H1 (cell line): ENCODE measurements at regions not wholly inside any gene's neighbourhood (a gene's known extent, or its start where the extent isn't known, plus 50 kb on each side); places are given as distances from the start of the nearest gene placed in this dataset.

Experiments used
- CTCF ChIA-PET: fragments of 300-600 bp; sonication (Branson Sonifier 250); formaldehyde crosslinking; loops from one replicate; lab custom pipeline; 2021; ENCODE audit not compliant: partially characterized antibody; lab: Charles Lee
- POLR2A ChIA-PET: fragments of 300-600 bp; sonication (Branson Sonifier 250); formaldehyde crosslinking; loops from one replicate; lab custom pipeline; 2021; ENCODE audit warnings: inconsistent platforms; ENCODE audit not compliant: partially characterized antibody; lab: Charles Lee
- DNase-seq, 2 experiments: peaks; one replicate each; pipeline versions ENCODE4 v3.0.0 to v3.0.0-alpha.2; 2010 to 2022; ENCODE audit warnings: low spot score in 2 of 2, low read depth in 1 of 2, mixed read lengths in 1 of 2
- FAIRE-seq: peaks from 2 replicates; lab custom pipeline; 2011; peaks lifted over from hg19 to GRCh38; lab: Jason Lieb, UNC
- H2AFZ ChIP-seq: 2 replicates; pipeline ENCODE4 v1.8.1; 2012; ENCODE audit warnings: low read length, inconsistent platforms
- H2AK5ac ChIP-seq: 2 replicates; pipeline ENCODE4 v1.6.1; 2013; ENCODE audit warnings: low read depth, low read length
- H2BK120ac ChIP-seq: replicated peaks from 2 replicates; pipeline ENCODE3; 2013; ENCODE audit warnings: low read depth, low read length, inconsistent platforms
- H2BK12ac ChIP-seq: 2 replicates; pipeline ENCODE4 v1.6.1; 2013; ENCODE audit warnings: low read depth, low read length
- H2BK15ac ChIP-seq: 2 replicates; pipeline ENCODE4 v1.6.1; 2013; ENCODE audit warnings: low read length
- H2BK20ac ChIP-seq: 2 replicates; pipeline ENCODE4 v1.6.1; 2013; ENCODE audit warnings: low read length
- H2BK5ac ChIP-seq: 2 replicates; pipeline ENCODE4 v1.6.1; 2013; ENCODE audit warnings: low read depth, low read length
- H3K14ac ChIP-seq: 2 replicates; pipeline ENCODE4 v1.6.1; 2013; ENCODE audit warnings: inconsistent platforms; ENCODE audit not compliant: insufficient read length
- H3K18ac ChIP-seq: 2 replicates; pipeline ENCODE4 v1.6.1; 2013; ENCODE audit warnings: low read length; ENCODE audit errors: extremely low read depth
- H3K23ac ChIP-seq: 2 replicates; pipeline ENCODE4 v1.6.1; 2013; ENCODE audit warnings: inconsistent platforms; ENCODE audit not compliant: insufficient read length
- H3K23me2 ChIP-seq: 2 replicates; pipeline ENCODE4 v1.6.1; 2013; ENCODE audit warnings: low read depth, low read length
- H3K27ac ChIP-seq: 2 replicates; pipeline ENCODE4 v1.6.1; 2011; ENCODE audit warnings: low read depth, low read length, inconsistent platforms
- H3K27me3 ChIP-seq, 4 experiments: replicated peaks in 1 of 4; 1 replicate in 1 of 4; 2 replicates in 3 of 4; pipeline versions ENCODE4 v1.6.1 to v1.8.1; 2011 to 2013; ENCODE audit warnings: low read length in 3 of 4, mild to moderate bottlenecking in 3 of 4, inconsistent platforms in 2 of 4, mixed read lengths in 2 of 4, moderate library complexity in 1 of 4; ENCODE audit not compliant: control insufficient read depth in 3 of 4, insufficient read depth in 3 of 4; ENCODE audit errors: extremely low read depth in 1 of 4
- H3K36me3 ChIP-seq, 4 experiments: 2 replicates each; pipeline versions ENCODE4 v1.6.1 to v1.8.1; 2011 to 2013; ENCODE audit warnings: mild to moderate bottlenecking in 4 of 4, low read length in 3 of 4, moderate library complexity in 2 of 4, control low read depth in 1 of 4, inconsistent platforms in 1 of 4; ENCODE audit not compliant: insufficient read depth in 4 of 4, control insufficient read depth in 2 of 4
- H3K4ac ChIP-seq: replicated peaks from 2 replicates; pipeline ENCODE3; 2013; ENCODE audit warnings: low read length, low read depth, mixed read lengths, inconsistent platforms; ENCODE audit not compliant: insufficient read length
- H3K4me1 ChIP-seq, 4 experiments: replicated peaks in 1 of 4; 1 replicate in 1 of 4; 2 replicates in 3 of 4; pipeline versions ENCODE4 v1.6.1 to v1.8.1; 2011 to 2013; ENCODE audit warnings: low read length in 3 of 4, inconsistent platforms in 2 of 4, mixed read lengths in 1 of 4; ENCODE audit not compliant: insufficient read depth in 4 of 4, control insufficient read depth in 3 of 4
- H3K4me2 ChIP-seq, 2 experiments: 2 replicates each; pipeline versions ENCODE4 v1.6.1 to v1.8.1; 2011 to 2013; ENCODE audit warnings: low read depth in 2 of 2, low read length in 2 of 2, control low read depth in 1 of 2, inconsistent platforms in 1 of 2, mild to moderate bottlenecking in 1 of 2; ENCODE audit not compliant: insufficient read depth in 1 of 2
- H3K4me3 ChIP-seq, 4 experiments: fragments of 200-600, 300-600 bp in 1 of 4; sonication (generic), shearing (Covaris generic), sonication (Bioruptor Twin) in 1 of 4; 2 replicates each; pipeline versions ENCODE4 v1.5.1 to v1.8.1; 2011 to 2016; ENCODE audit warnings: low read length in 4 of 4, low read depth in 3 of 4, control low read depth in 2 of 4, inconsistent platforms in 2 of 4, mild to moderate bottlenecking in 2 of 4, mixed read lengths in 1 of 4, moderate library complexity in 1 of 4; ENCODE audit not compliant: insufficient read depth in 2 of 4; ENCODE audit errors: extremely low read depth in 1 of 4
- H3K56ac ChIP-seq: replicated peaks from 2 replicates; pipeline ENCODE3; 2013; ENCODE audit warnings: low read depth, mild to moderate bottlenecking, mixed read lengths, low read length, inconsistent platforms; ENCODE audit not compliant: insufficient read length
- H3K79me1 ChIP-seq: 2 replicates; pipeline ENCODE4 v1.6.1; 2013; ENCODE audit warnings: low read depth, low read length, control low read depth
- H3K79me2 ChIP-seq, 2 experiments: 2 replicates each; pipeline versions ENCODE4 v1.6.1 to v1.8.1; 2012 to 2013; ENCODE audit warnings: low read length in 2 of 2, mild to moderate bottlenecking in 2 of 2, inconsistent platforms in 1 of 2; ENCODE audit not compliant: insufficient read depth in 2 of 2, control insufficient read depth in 1 of 2
- H3K9ac ChIP-seq, 4 experiments: replicated peaks in 1 of 4; 1 replicate in 1 of 4; 2 replicates in 3 of 4; pipeline versions ENCODE4 v1.6.1 to v1.8.1; 2011 to 2013; ENCODE audit warnings: low read depth in 3 of 4, low read length in 3 of 4, control low read depth in 2 of 4, mild to moderate bottlenecking in 2 of 4, moderate library complexity in 2 of 4, inconsistent platforms in 1 of 4; ENCODE audit errors: extremely low read depth in 1 of 4
- H3K9me3 ChIP-seq, 2 experiments: 2 replicates each; pipeline versions ENCODE4 v1.6.1 to v1.8.1; 2012 to 2013; ENCODE audit warnings: mild to moderate bottlenecking in 2 of 2, moderate library complexity in 2 of 2, control low read depth in 1 of 2, inconsistent platforms in 1 of 2, low read depth in 1 of 2, low read length in 1 of 2, mixed read lengths in 1 of 2; ENCODE audit not compliant: insufficient read depth in 2 of 2
- H4K20me1 ChIP-seq, 2 experiments: replicated peaks in 1 of 2; 2 replicates each; pipeline versions ENCODE3 to v1.8.1; 2011 to 2013; ENCODE audit warnings: inconsistent platforms in 2 of 2, low read length in 2 of 2, mild to moderate bottlenecking in 1 of 2; ENCODE audit not compliant: insufficient read depth in 2 of 2, control insufficient read depth in 1 of 2
- H4K5ac ChIP-seq: 2 replicates; pipeline ENCODE4 v1.6.1; 2013; ENCODE audit warnings: low read length, low read depth, mixed read lengths, inconsistent platforms; ENCODE audit not compliant: insufficient read length
- H4K8ac ChIP-seq: 2 replicates; pipeline ENCODE4 v1.8.0; 2013; ENCODE audit warnings: mild to moderate bottlenecking, moderate library complexity, low read length, inconsistent platforms; ENCODE audit not compliant: insufficient read depth; ENCODE audit errors: extremely low read depth
- H4K91ac ChIP-seq: replicated peaks from 2 replicates; pipeline ENCODE3; 2013; ENCODE audit warnings: low read length, mixed read lengths, inconsistent platforms; ENCODE audit not compliant: insufficient read length
- ASH2L ChIP-seq: fragments of 200-600, 300-600 bp; sonication (generic); IDR thresholded peaks from one replicate; pipeline ENCODE4 v1.7.1; 2017; ENCODE audit warnings: low read length
- HDAC6 ChIP-seq: IDR thresholded peaks from one replicate; pipeline ENCODE4 v1.7.1; 2012; ENCODE audit warnings: low read depth, mild to moderate bottlenecking, inconsistent platforms, low read length, moderate library complexity
- SP2 ChIP-seq: IDR thresholded peaks from 2 replicates; pipeline ENCODE4 v1.6.1; 2012; ENCODE audit warnings: mild to moderate bottlenecking, low read length, inconsistent platforms
- TEAD4 ChIP-seq: IDR thresholded peaks from 2 replicates; pipeline ENCODE4 v1.6.1; 2012; ENCODE audit warnings: low read depth, low read length, inconsistent platforms, mixed read lengths
- WGBS, 2 experiments: shearing (Covaris generic) in 1 of 2; methylation state at CpG; one replicate each; pipeline versions ENCODE4 v1.1.6 to v1.1.7; 2013 to 2015; ENCODE audit warnings: low lambda C conversion rate in 2 of 2, mixed read lengths in 2 of 2, inconsistent platforms in 1 of 2, low coverage in 1 of 2, missing lambda C conversion rate in 1 of 2; ENCODE audit not compliant: insufficient replicate concordance in 2 of 2, insufficient coverage in 1 of 2, insufficient read length in 1 of 2; ENCODE audit errors: extremely low coverage in 1 of 2, missing lambda C conversion rate in 1 of 2; 5-methylcytosine and 5-hydroxymethylcytosine counted together
- TF ChIP-seq, protein P1 (sequence below): IDR thresholded peaks from 2 replicates; pipeline ENCODE4 v1.6.1; 2012; ENCODE audit warnings: low read length, inconsistent platforms

DNA sequence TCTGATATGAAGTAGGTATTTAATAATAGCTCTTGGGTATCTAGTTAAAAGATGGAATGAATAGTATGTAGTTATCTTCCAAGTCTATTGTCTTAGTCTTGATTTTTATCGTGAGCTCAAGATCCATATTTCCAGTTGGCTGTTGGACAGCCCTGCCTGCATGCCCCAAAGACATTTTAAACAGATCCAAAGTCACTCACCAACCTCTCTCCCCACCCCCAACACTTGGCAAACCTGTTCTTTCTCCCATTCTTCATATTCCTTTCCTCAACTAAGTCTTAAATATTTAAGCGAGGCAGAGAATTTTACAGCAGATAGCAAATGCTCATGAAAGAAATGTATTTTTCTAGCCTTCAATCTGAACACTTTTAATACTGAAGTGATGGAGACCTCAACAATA is 80.7 kb upstream of the PALS2 start:
- H4K20me1 ChIP-seq = no peaks in the 10 kb centered on the region
- no peaks in the 10 kb centered on the region for H3K79me1 ChIP-seq
- H3K4ac ChIP-seq = no peak overlapping the region
- H2BK12ac ChIP-seq = no peak overlapping the region
- TF ChIP-seq ASH2L (no peak), SP2 (no peak), TEAD4 (no peak), HDAC6 (no peak)
- TF ChIP-seq, protein P1, sequence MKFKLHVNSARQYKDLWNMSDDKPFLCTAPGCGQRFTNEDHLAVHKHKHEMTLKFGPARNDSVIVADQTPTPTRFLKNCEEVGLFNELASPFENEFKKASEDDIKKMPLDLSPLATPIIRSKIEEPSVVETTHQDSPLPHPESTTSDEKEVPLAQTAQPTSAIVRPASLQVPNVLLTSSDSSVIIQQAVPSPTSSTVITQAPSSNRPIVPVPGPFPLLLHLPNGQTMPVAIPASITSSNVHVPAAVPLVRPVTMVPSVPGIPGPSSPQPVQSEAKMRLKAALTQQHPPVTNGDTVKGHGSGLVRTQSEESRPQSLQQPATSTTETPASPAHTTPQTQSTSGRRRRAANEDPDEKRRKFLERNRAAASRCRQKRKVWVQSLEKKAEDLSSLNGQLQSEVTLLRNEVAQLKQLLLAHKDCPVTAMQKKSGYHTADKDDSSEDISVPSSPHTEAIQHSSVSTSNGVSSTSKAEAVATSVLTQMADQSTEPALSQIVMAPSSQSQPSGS = no peak
- TF ChIP-seq, all 59 proteins: peak for 0
- DNase-seq = no peak
- H2BK120ac ChIP-seq = no peak overlapping the region
- H4K91ac ChIP-seq = no peak overlapping the region
- no peak overlapping the region for H2BK20ac ChIP-seq
- H3K9me3 ChIP-seq = peaks cover 7 to 9% of the 10 kb centered on the region in 2 experiments; a peak in 3 of 4 replicates
- no peaks in the 10 kb centered on the region for H3K36me3 ChIP-seq
- ChIA-PET CTCF (no interaction called here), POLR2A (interaction anchor here (1.3 kb wide), 1 partner anchor 87 kb away, joined by 4 read pairs; no protein-coding TSS in a partner anchor)
- no peak overlapping the region for H3K4me2 ChIP-seq
- no peak overlapping the region for H3K27ac ChIP-seq
- no peak overlapping the region for H3K4me3 ChIP-seq
- no peaks in the 10 kb centered on the region for H3K79me2 ChIP-seq
- no peaks in the 10 kb centered on the region for H3K4me1 ChIP-seq
- no peak overlapping the region for H3K23ac ChIP-seq
- 93% methylated on average over 2 of the region's 2 CpGs; no CpG with 5 or more reads in 1 of the 2 experiments for WGBS, 2 experiments
- no peaks in the 10 kb centered on the region for H3K23me2 ChIP-seq
- no peak overlapping the region for H2AK5ac ChIP-seq
- H3K9ac ChIP-seq = no peak overlapping the region
- no peak overlapping the region for H2AFZ ChIP-seq
- H3K18ac ChIP-seq = no peak overlapping the region
- no peak overlapping the region for H4K5ac ChIP-seq
- no peaks in the 10 kb centered on the region for H3K27me3 ChIP-seq
- no peak overlapping the region for H2BK15ac ChIP-seq
- H2BK5ac ChIP-seq = no peak overlapping the region
- FAIRE-seq = no peak
- H3K14ac ChIP-seq = no peak overlapping the region
- H4K8ac ChIP-seq = no peak overlapping the region
- no peak overlapping the region for H3K56ac ChIP-seq
